T-helper 2 cell treated with Interferon-gamma antibody and Interleukin-4, amounts not matched to agents 100 ng/mL and 5 ng/mL, for 36 hours (primary cell): ENCODE measurements at regions not wholly inside any gene's neighbourhood (a gene's known extent, or its start where the extent isn't known, plus 50 kb on each side); places are given as distances from the start of the nearest gene placed in this dataset.

Experiments
- intact Hi-C: fragments of 100-400 bp; cut with micrococcal nuclease; formaldehyde crosslinking; loops from one replicate; pipeline ENCODE4 v1.15.1; 2023

- intact Hi-C loops, result no loop called here
Measured at GRCh38 chr6:19320111-19320581, 517.0 kb upstream of the ID4 start.

DNA sequence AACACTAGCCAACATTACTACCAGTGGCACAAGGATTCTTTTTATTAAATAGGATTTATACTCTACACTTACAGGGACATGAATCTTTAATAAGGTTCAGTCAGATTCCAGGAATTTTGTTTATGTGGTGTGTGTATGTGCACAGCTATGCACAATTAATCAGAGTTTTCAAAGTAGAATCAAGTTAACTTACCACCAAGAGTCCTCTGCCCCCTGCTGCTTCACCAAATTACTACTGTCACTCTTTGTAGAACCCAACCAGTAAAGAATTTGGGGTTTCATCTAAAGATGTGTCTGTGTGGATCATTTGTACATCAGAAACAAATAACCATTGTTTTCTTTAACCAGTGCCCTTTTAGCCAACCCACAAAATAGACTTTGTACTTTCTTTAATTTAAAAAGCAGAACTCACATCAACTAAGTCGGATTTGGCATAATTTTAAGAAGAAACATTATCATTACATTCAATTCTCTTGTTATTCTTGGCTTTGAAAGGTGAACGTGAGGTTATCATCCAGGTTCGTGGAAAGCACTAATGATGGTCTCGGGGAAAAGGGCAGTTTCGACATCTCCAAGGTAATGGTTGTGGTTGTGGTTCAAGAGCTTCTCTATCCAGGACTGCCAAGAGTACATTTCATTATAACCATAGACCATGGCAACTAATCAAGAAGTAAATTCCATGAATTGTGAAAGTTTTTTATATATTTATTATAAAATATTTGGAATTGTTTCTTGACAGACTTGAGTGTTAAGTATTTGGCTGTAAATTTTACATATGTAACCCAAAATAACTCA is 514.3 kb upstream of the ID4 start:
- intact Hi-C loops, result no loop called here

- intact Hi-C loops, result no loop called here
Measured at GRCh38 chr6:19324376-19324775, 512.8 kb upstream of the ID4 start.

GRCh38 chr6:19325335-19325789 is 511.8 kb upstream of the ID4 start:
- intact Hi-C loops, result no loop called here

GRCh38 chr6:19327241-19327640 is 509.9 kb upstream of the ID4 start:
- intact Hi-C loops, result no loop called here

GRCh38 chr6:19327661-19328060 is 509.5 kb upstream of the ID4 start:
- intact Hi-C loops, result no loop called here

DNA sequence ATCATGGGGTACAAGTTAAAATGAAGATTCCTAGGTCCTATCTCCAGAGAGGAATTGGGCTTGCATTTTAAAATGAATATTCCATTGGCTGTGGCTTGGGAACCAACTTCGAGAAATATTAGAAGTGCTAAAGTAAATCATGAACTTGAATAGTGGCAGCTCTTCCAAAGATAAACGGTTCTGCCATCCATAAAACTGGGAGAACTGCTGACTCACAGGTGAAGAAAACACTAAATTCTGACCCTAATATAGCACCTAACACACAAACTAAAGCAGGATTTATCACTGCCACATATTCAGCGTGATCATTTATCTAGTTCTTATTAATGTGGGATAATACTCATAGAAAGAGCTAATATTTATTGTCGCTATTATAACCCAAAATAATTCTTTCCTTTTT is 508.1 kb upstream of the ID4 start:
- intact Hi-C loops, result no loop called here

DNA sequence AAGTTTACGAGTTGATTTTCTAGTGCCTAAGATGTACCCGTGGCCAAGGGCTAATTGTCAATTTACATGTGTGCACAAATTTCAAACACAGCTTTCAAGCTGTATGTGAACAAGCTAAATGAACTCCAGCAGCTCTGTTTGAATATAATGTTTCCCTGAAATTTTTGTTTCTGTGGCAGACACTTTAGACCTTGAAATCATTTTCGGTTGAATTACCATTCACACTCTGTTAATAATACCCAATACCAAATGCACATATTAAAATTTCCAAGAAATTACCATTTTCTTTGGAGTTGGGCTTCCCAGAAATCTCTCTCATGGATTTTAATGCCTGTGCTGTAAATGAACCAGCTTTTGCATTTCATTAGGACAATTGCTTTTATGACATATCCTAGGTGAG is 506.1 kb upstream of the ID4 start:
- intact Hi-C loops, result no loop called here

- intact Hi-C loops, result no loop called here
Measured at GRCh38 chr6:19332806-19333460, 504.2 kb upstream of the ID4 start.

DNA sequence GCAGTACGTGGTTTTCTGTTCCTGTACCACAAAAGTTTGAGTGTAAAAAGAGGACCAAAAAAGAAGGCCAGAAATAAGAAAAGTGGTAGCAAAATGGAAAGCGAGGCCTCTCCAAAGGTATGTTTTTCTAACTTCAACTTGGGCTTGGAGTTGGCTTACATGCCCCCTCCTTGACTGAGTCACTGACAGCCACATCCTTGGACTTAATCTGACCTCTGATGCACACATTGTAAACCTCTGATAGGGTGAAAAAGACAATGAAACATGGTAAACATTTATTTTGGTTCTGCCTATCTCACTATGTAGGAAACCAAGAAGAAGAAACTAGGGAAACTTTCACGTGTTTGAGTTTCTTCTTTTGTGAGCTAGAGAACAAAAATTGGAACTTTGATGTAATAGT is 503.2 kb upstream of the ID4 start:
- intact Hi-C loops, result no loop called here

GRCh38 chr6:19336579-19336978 is 500.6 kb upstream of the ID4 start:
- intact Hi-C loops, result no loop called here

DNA sequence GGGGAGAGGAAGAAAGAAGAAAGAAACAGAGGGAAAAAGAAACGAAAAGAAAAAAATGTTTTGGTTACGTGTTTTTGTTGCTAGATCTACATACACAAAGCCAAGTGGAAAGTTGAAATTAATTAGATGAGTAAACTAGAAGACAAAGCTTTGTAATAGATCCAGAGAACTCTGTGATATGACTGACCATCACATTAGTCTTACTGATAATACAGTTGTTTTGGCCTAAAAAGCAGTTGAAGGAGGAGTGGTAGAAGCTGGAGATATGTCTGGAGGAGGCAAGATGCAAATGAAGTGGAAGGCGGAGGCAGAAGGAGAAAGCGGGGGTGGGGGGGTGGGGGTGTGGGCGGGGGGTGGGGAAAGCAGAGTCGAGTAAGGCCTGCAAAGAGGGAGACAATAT is 500.1 kb upstream of the ID4 start:
- intact Hi-C loops, result no loop called here

- intact Hi-C loops, result no loop called here
Measured at GRCh38 chr6:19342616-19343015, 494.6 kb upstream of the ID4 start.

DNA sequence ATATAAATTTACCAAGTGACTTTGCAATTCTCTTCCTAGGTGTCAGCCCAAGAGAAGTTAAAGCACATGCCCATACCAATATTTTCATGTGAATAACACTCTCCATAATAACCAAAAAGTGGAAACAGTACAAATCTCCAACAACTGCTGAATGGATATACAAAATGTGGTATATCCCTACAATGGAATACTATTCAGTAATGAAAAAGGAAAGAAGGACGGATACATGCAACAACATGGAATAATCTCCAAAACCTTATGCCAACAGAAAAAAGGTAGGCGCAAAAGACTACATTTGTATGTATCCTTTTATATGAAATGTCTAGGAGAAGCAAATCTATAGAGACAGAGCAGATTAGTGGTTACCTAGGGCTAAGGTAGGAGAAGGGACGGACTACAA is 487.7 kb upstream of the ID4 start:
- intact Hi-C loops, result no loop called here

- intact Hi-C loops, result no loop called here
Measured at GRCh38 chr6:19354181-19354580, 483.0 kb upstream of the ID4 start.

DNA sequence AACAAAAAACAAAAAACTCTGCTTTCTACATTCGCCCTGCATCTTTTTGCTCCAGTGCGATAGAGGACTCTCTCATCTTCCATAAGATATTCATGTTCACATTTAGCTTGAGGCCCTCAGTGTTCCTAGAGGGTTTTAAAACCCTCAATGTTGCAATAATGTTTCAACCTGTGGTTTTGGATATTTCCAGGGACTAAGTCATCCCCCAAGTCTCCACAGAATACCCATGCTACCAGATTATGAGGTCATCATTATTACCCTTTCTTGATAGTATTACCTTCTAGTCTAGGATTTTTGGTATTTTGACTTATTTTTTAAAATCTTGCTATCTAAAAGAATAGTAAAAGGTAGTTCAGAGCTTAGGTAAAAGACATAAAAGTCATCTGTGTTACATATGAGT is 480.5 kb upstream of the ID4 start:
- intact Hi-C loops, result no loop called here

GRCh38 chr6:19362396-19362795 is 474.8 kb upstream of the ID4 start:
- intact Hi-C loops, result no loop called here

DNA sequence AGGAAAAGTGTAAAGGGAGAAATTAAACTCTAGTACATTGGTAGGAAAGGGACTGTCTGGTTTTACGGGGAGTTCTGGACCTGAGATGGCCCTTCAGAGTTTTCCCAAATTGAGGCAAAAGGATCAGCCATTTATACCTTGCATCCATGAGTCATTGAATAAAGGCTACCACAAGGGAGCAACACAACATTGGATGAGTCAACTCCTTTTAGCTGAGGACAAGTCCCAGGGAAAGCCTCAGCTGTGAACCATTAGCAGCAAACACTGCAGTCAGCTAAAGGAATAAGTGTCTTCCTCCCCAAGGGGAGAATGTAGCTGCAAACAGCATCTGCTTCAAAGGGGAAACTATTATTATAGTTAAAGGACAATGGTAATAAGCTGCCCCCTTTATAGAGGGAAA is 468.7 kb upstream of the ID4 start:
- intact Hi-C loops, result no loop called here

- intact Hi-C loops, result no loop called here
Measured at GRCh38 chr6:19369785-19370184, 467.4 kb upstream of the ID4 start.

DNA sequence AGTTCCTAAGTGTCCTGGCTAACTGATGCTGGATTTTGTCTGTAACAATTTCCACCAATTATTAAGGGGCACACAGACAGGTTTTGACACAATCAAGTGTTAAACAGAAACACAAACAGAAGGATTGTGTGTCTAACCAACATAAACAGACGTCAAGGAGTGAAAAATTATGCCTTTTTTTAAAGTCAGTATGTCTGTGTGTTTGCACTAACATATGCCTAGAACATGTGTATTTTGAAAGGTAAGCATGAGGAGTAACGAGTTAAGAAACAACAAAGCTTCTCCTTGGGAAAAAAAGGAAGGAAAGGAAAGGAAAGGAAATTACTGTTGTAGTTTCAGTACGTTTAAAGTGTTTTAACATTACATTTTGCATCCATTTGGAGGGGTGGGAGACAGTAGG is 466.3 kb upstream of the ID4 start:
- intact Hi-C loops, result no loop called here

GRCh38 chr6:19375613-19376012 is 461.6 kb upstream of the ID4 start:
- intact Hi-C loops, result no loop called here

GRCh38 chr6:19377722-19378121 is 459.4 kb upstream of the ID4 start:
- intact Hi-C loops, result no loop called here

- intact Hi-C loops, result no loop called here
Measured at GRCh38 chr6:19380293-19380692, 456.9 kb upstream of the ID4 start.
